ENCODE measurements at regions not wholly inside any gene's neighbourhood (a gene's known extent, or its start where the extent isn't known, plus 50 kb on each side); places are given as distances from the start of the nearest gene placed in this dataset.

DNA sequence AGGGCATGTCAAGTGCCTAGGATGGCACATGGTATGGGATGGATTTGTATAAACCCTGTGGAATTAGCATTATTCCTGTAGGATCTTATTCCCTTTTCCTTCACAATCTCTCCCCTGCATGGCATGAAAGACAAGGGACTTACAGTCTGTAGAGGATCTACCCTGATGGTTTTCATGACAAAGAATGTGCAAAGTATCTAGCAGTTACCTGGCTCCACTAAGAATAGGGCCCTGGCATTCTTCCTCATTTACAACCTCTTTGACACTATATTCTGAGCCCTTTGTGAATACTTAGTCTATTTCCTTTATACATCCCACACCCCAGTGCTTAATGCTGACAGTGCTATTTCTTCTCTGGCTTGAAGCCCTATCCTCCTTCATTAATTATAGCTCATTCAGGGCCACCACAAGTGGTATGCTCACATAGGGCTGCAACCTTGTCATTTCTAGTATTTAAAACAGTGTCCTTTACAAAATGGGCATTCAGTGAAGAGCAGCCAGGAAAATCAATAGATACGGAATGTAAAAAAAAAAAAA, 715.3 kb downstream of the NLGN4Y start:
- no peak for TF ChIP-seq CTCF (IDR thresholded peaks at IDR 0.05)
- TF ChIP-seq POLR2A (IDR thresholded peaks at IDR 0.05), result no peak
- TF ChIP-seq EP300 (IDR thresholded peaks at IDR 0.05), result no peak
- TF ChIP-seq POLR2AphosphoS5 (IDR thresholded peaks at IDR 0.05), result no peak

Measured in gastroesophageal sphincter (tissue), 3 donors.